HG02970 (cell line): ENCODE measurements at regions not wholly inside any gene's neighbourhood (a gene's known extent, or its start where the extent isn't known, plus 50 kb on each side); places are given as distances from the start of the nearest gene placed in this dataset.
"Not testable (repeated sequence)": the region's sequence is repeated elsewhere in the genome, so short reads cannot be mapped to it uniquely, and the experiment has no call there.

Experiments used
- ATAC-seq: cut with Tn5 transposase; IDR thresholded peaks from one replicate; pipeline ENCODE4 v1.9.1; 2021; ENCODE audit warnings: mild to moderate bottlenecking, moderate library complexity, moderate number of reproducible peaks; ENCODE audit not compliant: unreplicated experiment, low FRiP score

- no peak for ATAC-seq
Measured at GRCh38 chr11:82539669-82540068, 194.0 kb downstream of the FAM181B start.

- ATAC-seq: no peak
Measured at GRCh38 chr11:82536706-82537105, 197.0 kb downstream of the FAM181B start.

- no peak for ATAC-seq
Measured at GRCh38 chr11:82533628-82534327, 199.9 kb downstream of the FAM181B start.

GRCh38 chr11:82529936-82530335 lies 203.7 kb downstream of the FAM181B start:
- ATAC-seq: no peak

- ATAC-seq: no peak
Measured at GRCh38 chr11:82527081-82527584, 206.5 kb downstream of the FAM181B start.

- ATAC-seq: no peak
Measured at GRCh38 chr11:82523141-82523540, 210.5 kb downstream of the FAM181B start.

- no peak for ATAC-seq
Measured at GRCh38 chr11:82521427-82521826, 212.2 kb downstream of the FAM181B start.

GRCh38 chr11:82507288-82507687 lies 226.4 kb downstream of the FAM181B start:
- no peak for ATAC-seq

GRCh38 chr11:82505379-82505778 lies 228.3 kb downstream of the FAM181B start:
- ATAC-seq: no peak

- ATAC-seq: not testable (repeated sequence)
Measured at GRCh38 chr11:82501174-82501573, 232.5 kb downstream of the FAM181B start.

GRCh38 chr11:82494988-82495432 lies 238.7 kb downstream of the FAM181B start:
- ATAC-seq: no peak

GRCh38 chr11:82474876-82475275 lies 258.8 kb downstream of the FAM181B start:
- no peak for ATAC-seq

GRCh38 chr11:82465481-82465880 lies 268.2 kb downstream of the FAM181B start:
- no peak for ATAC-seq

GRCh38 chr11:82462608-82463242 lies 270.9 kb downstream of the FAM181B start:
- no peak for ATAC-seq

GRCh38 chr11:82458761-82459160 lies 274.9 kb downstream of the FAM181B start:
- no peak for ATAC-seq

- ATAC-seq: no peak
Measured at GRCh38 chr11:82458147-82458546, 275.5 kb downstream of the FAM181B start.

- ATAC-seq: no peak
Measured at GRCh38 chr11:82450996-82451395, 282.7 kb downstream of the FAM181B start.

- ATAC-seq: no peak
Measured at GRCh38 chr11:82406611-82407010, 327.1 kb downstream of the FAM181B start.

GRCh38 chr11:82405421-82405820 lies 328.2 kb downstream of the FAM181B start:
- ATAC-seq: no peak

- ATAC-seq: no peak
Measured at GRCh38 chr11:82404981-82405380, 328.7 kb downstream of the FAM181B start.

GRCh38 chr11:82403640-82404305 lies 329.9 kb downstream of the FAM181B start:
- ATAC-seq: no peak
